ENCODE measurements at regions not wholly inside any gene's neighbourhood (a gene's known extent, or its start where the extent isn't known, plus 50 kb on each side); places are given as distances from the start of the nearest gene placed in this dataset.

DNA sequence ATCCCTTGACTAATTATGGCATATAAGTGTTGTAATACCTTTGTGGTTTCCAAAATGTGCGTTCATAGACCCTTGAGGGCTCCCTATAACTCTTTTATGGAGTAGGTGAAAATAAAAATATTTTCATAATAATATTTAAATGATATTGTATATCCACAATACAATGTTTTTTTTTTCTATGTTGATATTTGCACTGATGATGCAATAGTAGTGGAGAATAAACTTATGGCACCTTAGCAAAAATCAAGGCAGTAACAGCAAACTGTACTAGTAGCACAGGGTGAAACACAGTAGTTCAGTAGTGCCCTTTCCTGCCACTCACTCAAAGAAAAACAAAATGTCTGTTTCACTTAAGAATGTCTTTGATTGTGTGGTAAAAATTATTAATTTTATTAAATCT lies 465.3 kb downstream of the C4orf33 start:
- TF ChIP-seq EZH2 (IDR thresholded peaks at IDR 0.05; ENCODE audit: insufficient read depth, poor library complexity, severe bottlenecking) = no peak
- no peak for TF ChIP-seq EZH2phosphoT487 (IDR thresholded peaks at IDR 0.05; ENCODE audit: insufficient read depth, low read depth)

Measured in GM23248 (cell line).